CD14-positive monocyte (primary cell): ENCODE measurements at regions not wholly inside any gene's neighbourhood (a gene's known extent, or its start where the extent isn't known, plus 50 kb on each side); places are given as distances from the start of the nearest gene placed in this dataset.
"Not testable (repeated sequence)": the region's sequence is repeated elsewhere in the genome, so short reads cannot be mapped to it uniquely, and the experiment has no call there.

ENCODE experiments used
- DNase-seq, 3 donors: peaks; one replicate each; pipeline ENCODE4 v3.0.0-alpha.2; 2011 to 2022
- H2AFZ ChIP-seq: 2 replicates; pipeline ENCODE4 v1.6.0; 2012; ENCODE audit warnings: mild to moderate bottlenecking, low read depth, low read length, inconsistent platforms; ENCODE audit not compliant: insufficient read depth, poor library complexity, severe bottlenecking
- H3K27ac ChIP-seq, 2 donors: 1 replicate in 1 of 2; 2 replicates in 1 of 2; pipeline ENCODE4 v1.5.1; 2012 to 2013; ENCODE audit warnings: low read length in 2 of 2, control low read depth in 1 of 2, inconsistent platforms in 1 of 2, low read depth in 1 of 2, mild to moderate bottlenecking in 1 of 2
- H3K27me3 ChIP-seq, 2 donors: one replicate each; pipeline versions ENCODE4 v1.6.0 to v1.6.1; 2011 to 2013; ENCODE audit warnings: low read length in 2 of 2; ENCODE audit not compliant: control insufficient read depth in 2 of 2, insufficient read depth in 2 of 2
- H3K36me3 ChIP-seq, 2 donors: replicated peaks in 1 of 2; 1 replicate in 1 of 2; 2 replicates in 1 of 2; pipeline versions ENCODE4 v1.5.1 to v1.6.1; 2012 to 2013; ENCODE audit warnings: low read length in 2 of 2, control low read depth in 1 of 2, inconsistent platforms in 1 of 2, mild to moderate bottlenecking in 1 of 2; ENCODE audit not compliant: insufficient read depth in 2 of 2, control insufficient read depth in 1 of 2
- H3K4me1 ChIP-seq, 2 donors: 1 replicate in 1 of 2; 2 replicates in 1 of 2; pipeline versions ENCODE4 v1.5.1 to v1.6.1; 2012 to 2013; ENCODE audit warnings: low read length in 2 of 2, control low read depth in 1 of 2, inconsistent platforms in 1 of 2, mild to moderate bottlenecking in 1 of 2, moderate library complexity in 1 of 2; ENCODE audit not compliant: insufficient read depth in 2 of 2, control insufficient read depth in 1 of 2
- H3K4me2 ChIP-seq: replicated peaks from 2 replicates; pipeline ENCODE3; 2012; ENCODE audit warnings: low read length, moderate library complexity, mild to moderate bottlenecking; ENCODE audit not compliant: poor library complexity, severe bottlenecking; ENCODE audit errors: extremely low read depth
- H3K4me3 ChIP-seq, 3 experiments: fragments of 200-600 bp in 1 of 3; sonication (generic) in 1 of 3; replicated peaks in 1 of 3; 1 replicate in 2 of 3; 2 replicates in 1 of 3; pipeline ENCODE4 v1.5.1; 2011 to 2013; ENCODE audit warnings: low read length in 3 of 3, mild to moderate bottlenecking in 3 of 3, control low read depth in 2 of 3, low read depth in 2 of 3, inconsistent platforms in 1 of 3, moderate library complexity in 1 of 3
- H3K79me2 ChIP-seq: 2 replicates; pipeline ENCODE4 v1.6.0; 2012; ENCODE audit warnings: mild to moderate bottlenecking, control low read depth, inconsistent platforms, low read length, moderate library complexity; ENCODE audit not compliant: insufficient read depth
- H3K9ac ChIP-seq: 2 replicates; pipeline ENCODE4 v1.6.0; 2017; ENCODE audit warnings: low read length, mild to moderate bottlenecking; ENCODE audit not compliant: insufficient read depth, poor library complexity, severe bottlenecking
- H3K9me3 ChIP-seq, 2 donors: replicated peaks in 1 of 2; 1 replicate in 1 of 2; 2 replicates in 1 of 2; pipeline versions ENCODE4 v1.5.1 to v1.6.1; 2012 to 2013; ENCODE audit warnings: low read length in 2 of 2, control low read depth in 1 of 2; ENCODE audit not compliant: control insufficient read depth in 1 of 2, insufficient read depth in 1 of 2
- H4K20me1 ChIP-seq: 2 replicates; pipeline ENCODE4 v1.6.0; 2012; ENCODE audit warnings: mild to moderate bottlenecking, low read length, control low read depth, moderate library complexity; ENCODE audit not compliant: insufficient read depth
- H3K27ac Mint-ChIP-seq, 7 donors: one replicate each; pipeline ENCODE4 v1.8.0; 2020; ENCODE audit warnings: mild to moderate bottlenecking in 7 of 7, mixed read lengths in 7 of 7, moderate library complexity in 6 of 7, inconsistent platforms in 2 of 7
- H3K27me3 Mint-ChIP-seq, 3 donors: one replicate each; pipeline ENCODE4 v1.8.0; 2021 to 2022; ENCODE audit warnings: low read depth in 3 of 3, mild to moderate bottlenecking in 3 of 3, mixed read lengths in 3 of 3, moderate library complexity in 3 of 3, inconsistent platforms in 1 of 3
- H3K36me3 Mint-ChIP-seq, 2 donors: one replicate each; pipeline ENCODE4 v1.8.0; 2020; ENCODE audit warnings: mixed read lengths in 2 of 2, inconsistent platforms in 1 of 2, mild to moderate bottlenecking in 1 of 2
- H3K4me1 Mint-ChIP-seq: one replicate; pipeline ENCODE4 v1.8.0; 2020; ENCODE audit warnings: mild to moderate bottlenecking, mixed read lengths
- H3K4me3 Mint-ChIP-seq, 2 donors: one replicate each; pipeline ENCODE4 v1.8.0; 2020; ENCODE audit warnings: mild to moderate bottlenecking in 2 of 2, mixed read lengths in 2 of 2, moderate library complexity in 1 of 2
- H3K9me3 Mint-ChIP-seq, 7 donors: one replicate each; pipeline ENCODE4 v1.8.0; 2020 to 2022; ENCODE audit warnings: mixed read lengths in 7 of 7, mild to moderate bottlenecking in 6 of 7, moderate library complexity in 6 of 7, inconsistent platforms in 2 of 7
- CTCF ChIP-seq: fragments of 200-600 bp; IDR thresholded peaks from one replicate; pipeline ENCODE4 v1.8.0; 2022; ENCODE audit warnings: antibody characterized with exemption, mild to moderate bottlenecking
- WGBS: methylation state at CpG from one replicate; pipeline ENCODE4 v1.1.5; 2013; ENCODE audit warnings: missing lambda C conversion rate; ENCODE audit not compliant: insufficient coverage; 5-methylcytosine and 5-hydroxymethylcytosine counted together
- intact Hi-C, 2 donors: fragments of 100-400 bp; cut with micrococcal nuclease; formaldehyde crosslinking; loops; one replicate each; pipeline versions ENCODE4 v1.15.0 to v1.15.1; 2023

DNA sequence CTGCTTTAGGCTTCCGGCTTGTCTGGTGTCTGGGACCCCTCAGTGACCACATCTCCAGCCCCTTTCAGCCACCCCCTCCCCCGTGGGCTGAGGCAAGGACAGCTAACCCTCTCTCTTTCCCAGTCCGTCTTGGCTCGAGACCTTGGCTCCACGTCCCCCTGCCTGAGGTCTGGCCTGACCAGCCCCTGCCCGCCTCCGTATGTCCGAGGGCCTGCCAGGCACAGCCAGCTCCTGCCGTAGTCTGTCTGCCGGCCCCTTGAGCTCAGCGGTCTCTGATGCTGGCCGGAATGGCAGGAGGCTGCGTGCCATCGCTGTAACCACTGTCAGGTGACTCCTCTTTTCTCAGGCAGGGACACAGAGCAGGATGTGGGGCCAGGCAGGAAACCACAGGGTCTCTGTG lies 73.3 kb upstream of the LRPAP1 start:
- Mint-ChIP-seq H3K27me3 (peaks cover 2 to 9% (median 5%) of the 10 kb centered on the region in 3 donors), H3K27ac (no peak overlapping the region), H3K36me3 (no peaks in the 10 kb centered on the region), H3K4me1 (no peaks in the 10 kb centered on the region), H3K4me3 (no peak overlapping the region), H3K9me3 (peaks cover 4 to 15% (median 12%) of the 10 kb centered on the region in 7 donors)
- H3K36me3 ChIP-seq, result no peaks in the 10 kb centered on the region
- 87% methylated on average over 14 of the region's 14 CpGs for WGBS
- no peaks in the 10 kb centered on the region for H3K27me3 ChIP-seq
- H3K79me2 ChIP-seq, result no peaks in the 10 kb centered on the region
- H3K27ac ChIP-seq, result no peak overlapping the region
- H2AFZ ChIP-seq, result no peak overlapping the region
- TF ChIP-seq CTCF, result no peak
- no peaks in the 10 kb centered on the region for H3K4me1 ChIP-seq
- H4K20me1 ChIP-seq, result no peaks in the 10 kb centered on the region
- no peak overlapping the region for H3K4me3 ChIP-seq
- intact Hi-C loops, result no loop called here
- DNase-seq, result no peak
- no peak overlapping the region for H3K4me2 ChIP-seq
- peaks cover 5 to 11% of the 10 kb centered on the region in 2 donors for H3K9me3 ChIP-seq
- no peak overlapping the region for H3K9ac ChIP-seq

DNA sequence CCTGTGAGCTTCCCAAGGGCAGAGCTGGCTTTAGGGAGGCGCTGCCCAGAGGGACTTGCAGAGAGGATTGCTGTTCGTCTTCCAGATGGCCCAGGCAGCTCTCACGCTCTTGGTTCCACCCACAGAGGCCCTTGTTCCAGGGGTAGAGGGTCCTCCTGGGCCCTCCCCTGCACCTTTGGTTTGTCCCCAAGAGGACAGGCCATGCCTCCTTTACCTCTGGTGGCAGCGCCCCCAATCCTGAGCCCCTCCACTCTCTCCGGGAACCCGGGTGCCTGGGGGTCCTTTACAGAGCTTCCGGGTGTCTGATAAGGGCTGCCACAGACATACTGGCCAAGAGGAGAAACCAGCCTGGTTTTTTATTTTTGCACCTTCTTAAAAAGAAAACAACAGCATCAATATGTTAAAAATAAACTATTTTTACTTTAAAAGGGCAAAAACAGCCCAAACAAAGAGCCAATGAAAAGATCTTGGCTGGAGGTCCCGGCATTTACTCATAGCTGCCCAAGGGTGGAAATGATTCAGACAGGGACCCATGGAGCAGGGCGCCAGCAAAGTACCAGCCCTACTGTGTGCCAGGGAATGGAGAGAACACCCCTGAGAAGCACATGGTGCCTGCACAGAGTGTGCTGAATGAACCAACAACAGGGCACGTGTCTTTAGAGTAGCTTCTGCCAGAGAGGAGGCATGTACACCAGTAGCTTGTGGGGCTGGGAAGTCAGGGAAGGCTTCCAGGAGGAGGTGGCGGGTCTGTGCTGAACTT lies 70.8 kb upstream of the LRPAP1 start:
- H3K27ac ChIP-seq, H3K27me3 Mint-ChIP-seq, H3K9ac ChIP-seq, H3K4me1 ChIP-seq, H3K36me3 ChIP-seq, H2AFZ ChIP-seq, H3K4me3 ChIP-seq, H4K20me1 ChIP-seq, H3K4me3 Mint-ChIP-seq, H3K27me3 ChIP-seq, H3K4me1 Mint-ChIP-seq, intact Hi-C loops, DNase-seq, H3K4me2 ChIP-seq, H3K36me3 Mint-ChIP-seq, H3K27ac Mint-ChIP-seq, H3K79me2 ChIP-seq: not testable (repeated sequence)
- peaks cover 5 to 11% of the 10 kb centered on the region in 2 donors for H3K9me3 ChIP-seq
- peaks cover 4 to 15% (median 10%) of the 10 kb centered on the region in 7 donors for H3K9me3 Mint-ChIP-seq
- WGBS, result 80% methylated on average over 6 of the region's 11 CpGs
